ENCODE measurements at regions not wholly inside any gene's neighbourhood (a gene's known extent, or its start where the extent isn't known, plus 50 kb on each side); places are given as distances from the start of the nearest gene placed in this dataset.

GRCh38 chr2:43097644-43098408, 128.6 kb downstream of the ZFP36L2 start:
- no peaks in the 10 kb centered on the region for H4K20me1 ChIP-seq (ENCODE audit: insufficient read depth, low read length)
- H3K4me3 ChIP-seq (ENCODE audit: insufficient read depth, low read length): no peak overlapping the region
- no peak for TF ChIP-seq CTCF (IDR thresholded peaks at IDR 0.05; ENCODE audit: extremely low read depth, low read depth, low read length)
- H3K27ac ChIP-seq (ENCODE audit: low read depth, low read length): no peak overlapping the region
- H2AFZ ChIP-seq (ENCODE audit: low read length): peak overlapping the region; percentile 14
- no peaks in the 10 kb centered on the region for H3K79me2 ChIP-seq (ENCODE audit: insufficient read depth, low read length)
- no peaks in the 10 kb centered on the region for H3K36me3 ChIP-seq (ENCODE audit: insufficient read depth, low read length)
- DNase-seq (ENCODE audit: insufficient read length, low spot score, missing footprints): no peak
- H3K9me3 ChIP-seq (ENCODE audit: low read depth, low read length): no peaks in the 10 kb centered on the region
- no peaks in the 10 kb centered on the region for H3K27me3 ChIP-seq (ENCODE audit: insufficient read depth, low read length)
- no peak overlapping the region for H3K4me2 ChIP-seq (ENCODE audit: insufficient read depth, low read length)
- H3K4me1 ChIP-seq (ENCODE audit: insufficient read depth, low read length): peaks cover 11% of the 10 kb centered on the region

DNA sequence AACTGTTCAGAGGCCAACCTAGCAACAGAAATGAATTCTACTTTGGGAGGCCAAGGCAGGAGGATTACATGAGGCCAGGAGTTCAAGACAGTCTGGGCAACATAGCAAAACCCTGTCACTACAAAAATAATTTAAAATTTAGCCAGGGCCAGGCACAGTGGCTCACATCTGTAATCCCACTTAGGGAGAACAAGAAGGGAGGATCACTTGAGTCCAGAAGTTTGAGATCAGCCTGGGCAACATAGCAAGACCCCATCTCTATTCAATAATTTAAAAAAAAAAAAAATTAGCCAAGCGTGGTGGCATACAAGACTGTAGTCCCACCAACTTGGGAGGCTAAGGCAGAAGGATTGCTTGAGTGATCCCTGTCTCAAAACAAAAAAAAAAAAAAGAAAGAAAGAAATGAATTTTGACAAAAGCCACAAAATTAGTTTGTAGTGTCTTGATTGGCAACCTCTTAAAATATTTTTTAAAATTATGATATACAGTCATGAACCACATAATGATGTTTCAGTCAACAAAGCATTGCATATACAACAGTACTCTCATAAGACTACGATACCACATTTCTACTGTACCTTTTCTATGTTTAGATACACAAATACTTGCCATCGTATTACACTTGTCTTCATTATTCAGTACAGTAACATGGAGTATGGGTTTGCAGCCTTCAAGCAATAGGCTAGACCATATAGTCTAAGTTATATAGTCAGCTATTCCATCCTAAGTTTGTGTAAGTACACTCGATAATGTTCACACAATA, 130.7 kb downstream of the ZFP36L2 start:
- Histone ChIP-seq H3K36me3 (ENCODE audit: insufficient read depth, low read length) (no peaks in the 10 kb centered on the region), H3K4me1 (ENCODE audit: insufficient read depth, low read length) (no peaks in the 10 kb centered on the region), H3K27me3 (ENCODE audit: insufficient read depth, low read length) (no peaks in the 10 kb centered on the region), H3K27ac (ENCODE audit: low read depth, low read length) (no peak overlapping the region), H3K79me2 (ENCODE audit: insufficient read depth, low read length) (no peaks in the 10 kb centered on the region), H3K4me3 (ENCODE audit: insufficient read depth, low read length) (no peak overlapping the region), H2AFZ (ENCODE audit: low read length) (no peak overlapping the region), H3K9me3 (ENCODE audit: low read depth, low read length) (peaks cover 1% of the 10 kb centered on the region), H3K4me2 (ENCODE audit: insufficient read depth, low read length) (no peak overlapping the region), H4K20me1 (ENCODE audit: insufficient read depth, low read length) (no peaks in the 10 kb centered on the region)
- no peak for DNase-seq (ENCODE audit: insufficient read length, low spot score, missing footprints)
- no peak for TF ChIP-seq CTCF (IDR thresholded peaks at IDR 0.05; ENCODE audit: extremely low read depth, low read depth, low read length)

GRCh38 chr2:43092520-43093179, 133.8 kb downstream of the ZFP36L2 start:
- Histone ChIP-seq H3K9me3 (ENCODE audit: low read depth, low read length) (peaks cover 5% of the 10 kb centered on the region), H3K4me2 (ENCODE audit: insufficient read depth, low read length) (no peak overlapping the region), H3K27me3 (ENCODE audit: insufficient read depth, low read length) (no peaks in the 10 kb centered on the region), H2AFZ (ENCODE audit: low read length) (no peak overlapping the region), H4K20me1 (ENCODE audit: insufficient read depth, low read length) (no peaks in the 10 kb centered on the region), H3K4me1 (ENCODE audit: insufficient read depth, low read length) (peaks cover 9% of the 10 kb centered on the region), H3K4me3 (ENCODE audit: insufficient read depth, low read length) (no peak overlapping the region), H3K79me2 (ENCODE audit: insufficient read depth, low read length) (no peaks in the 10 kb centered on the region), H3K36me3 (ENCODE audit: insufficient read depth, low read length) (no peaks in the 10 kb centered on the region), H3K27ac (ENCODE audit: low read depth, low read length) (no peak overlapping the region)
- no peak for DNase-seq (ENCODE audit: insufficient read length, low spot score, missing footprints)
- no peak for TF ChIP-seq CTCF (IDR thresholded peaks at IDR 0.05; ENCODE audit: extremely low read depth, low read depth, low read length)

DNA sequence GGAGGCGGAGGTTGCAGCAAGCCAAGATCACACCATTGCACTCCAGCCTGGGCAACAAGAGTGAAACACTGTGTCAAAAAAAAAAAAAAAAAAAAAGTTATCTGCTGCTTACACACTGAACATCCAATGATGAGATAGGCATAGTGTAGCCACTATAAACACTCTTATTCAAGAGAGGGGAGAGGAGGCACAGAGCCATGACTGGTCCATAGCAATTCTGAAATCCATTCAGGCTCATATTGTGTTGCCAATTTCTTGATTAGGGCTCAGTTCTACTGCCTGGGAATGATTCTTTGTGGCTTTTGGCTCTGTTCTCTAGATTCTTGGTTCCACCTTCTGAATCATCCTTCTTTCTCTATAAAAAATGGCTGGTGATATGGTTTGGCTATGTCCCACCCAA, 136.1 kb downstream of the ZFP36L2 start:
- no peak for DNase-seq (ENCODE audit: insufficient read length, low spot score, missing footprints)

More for the DNA sequence above, 136.1 kb downstream of the ZFP36L2 start:
- H3K4me2 ChIP-seq (ENCODE audit: insufficient read depth, low read length): no peak overlapping the region
- peaks cover 28% of the 10 kb centered on the region for H3K4me1 ChIP-seq (ENCODE audit: insufficient read depth, low read length)
- H3K27me3 ChIP-seq (ENCODE audit: insufficient read depth, low read length): no peaks in the 10 kb centered on the region
- H4K20me1 ChIP-seq (ENCODE audit: insufficient read depth, low read length): no peaks in the 10 kb centered on the region
- H3K9me3 ChIP-seq (ENCODE audit: low read depth, low read length): peaks cover 5% of the 10 kb centered on the region
- H2AFZ ChIP-seq (ENCODE audit: low read length): no peak overlapping the region
- no peaks in the 10 kb centered on the region for H3K79me2 ChIP-seq (ENCODE audit: insufficient read depth, low read length)
- TF ChIP-seq CTCF (IDR thresholded peaks at IDR 0.05; ENCODE audit: extremely low read depth, low read depth, low read length): no peak
- no peak overlapping the region for H3K4me3 ChIP-seq (ENCODE audit: insufficient read depth, low read length)
- no peaks in the 10 kb centered on the region for H3K36me3 ChIP-seq (ENCODE audit: insufficient read depth, low read length)
- no peak overlapping the region for H3K27ac ChIP-seq (ENCODE audit: low read depth, low read length)

Data from osteoblast (primary cell).